ENCODE measurements at regions not wholly inside any gene's neighbourhood (a gene's known extent, or its start where the extent isn't known, plus 50 kb on each side); places are given as distances from the start of the nearest gene placed in this dataset.
A peak's percentile ranks its signal among the peaks of the same experiment; 100 is the strongest.

DNA sequence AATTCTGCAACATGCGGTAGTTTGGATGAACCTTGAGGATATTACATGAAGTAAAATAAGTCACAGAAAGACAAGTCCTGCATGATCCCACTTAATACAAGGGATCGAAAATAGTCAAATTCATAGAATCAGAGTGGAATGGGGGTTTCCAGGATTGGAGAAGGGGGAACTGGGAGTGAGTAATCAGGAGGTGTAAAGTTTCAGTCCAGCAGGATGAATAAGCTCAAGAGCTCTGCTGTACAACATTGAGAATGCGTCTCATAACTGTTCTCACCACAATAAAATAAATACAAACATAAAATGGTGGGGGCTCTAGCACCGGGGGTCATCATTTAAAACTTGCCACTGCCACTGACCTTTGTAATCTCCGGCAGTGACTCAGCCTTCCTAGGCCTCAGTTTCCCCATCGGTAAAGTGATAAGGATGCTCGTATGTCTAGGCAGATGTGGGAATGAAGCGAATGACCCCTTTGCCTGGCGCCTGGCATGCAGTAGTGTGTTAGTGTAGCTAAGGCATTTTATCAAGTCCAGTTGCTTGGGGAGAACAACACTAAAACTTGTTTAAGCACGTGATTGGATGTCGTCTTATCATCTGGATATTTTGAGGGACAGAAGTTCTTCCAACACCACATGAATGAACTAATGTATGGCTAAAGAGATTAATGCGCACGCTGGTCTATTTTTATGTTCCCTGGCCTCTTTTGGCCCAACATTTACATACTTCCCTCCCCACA, 421.1 kb downstream of the QKI start:
- no peak for DNase-seq (ENCODE audit: low spot score)

DNA sequence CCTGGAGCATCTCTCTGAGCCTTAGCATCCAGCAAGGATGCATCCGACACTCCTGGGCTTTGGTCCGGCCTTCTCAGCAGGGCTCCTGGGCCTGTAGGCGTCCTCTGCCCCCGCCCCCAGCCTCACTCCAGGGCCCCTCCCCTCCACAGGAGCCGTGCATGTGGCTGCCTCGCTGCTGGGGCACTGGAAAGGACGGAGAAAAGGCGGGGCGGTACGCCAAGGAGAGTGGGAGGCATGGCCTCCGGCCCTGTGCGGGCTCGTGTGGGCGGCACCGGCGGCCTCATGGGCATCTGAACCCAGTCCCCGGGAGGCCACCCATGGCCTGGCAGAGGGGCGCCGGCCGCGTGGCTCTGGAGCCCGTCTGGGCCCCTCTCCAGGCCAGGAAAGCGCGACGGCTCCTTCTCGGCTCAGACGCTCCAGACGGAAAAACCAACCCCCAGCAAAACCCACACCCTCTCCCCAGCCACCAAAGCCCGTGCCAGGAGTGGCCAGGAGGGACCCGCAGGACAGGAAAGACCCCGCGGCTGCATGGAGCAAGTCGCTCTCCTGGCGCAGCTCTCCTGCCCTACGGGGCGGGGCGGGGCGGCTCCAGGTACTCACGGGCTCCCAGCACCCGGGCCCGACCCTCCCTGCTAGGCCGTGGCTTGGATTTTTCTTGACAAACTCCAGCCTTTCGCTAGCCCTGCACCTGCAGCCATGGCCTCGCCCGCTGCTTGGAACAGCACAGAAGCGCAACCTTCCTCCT, 419.9 kb downstream of the QKI start:
- no peak for DNase-seq (ENCODE audit: low spot score)

DNA sequence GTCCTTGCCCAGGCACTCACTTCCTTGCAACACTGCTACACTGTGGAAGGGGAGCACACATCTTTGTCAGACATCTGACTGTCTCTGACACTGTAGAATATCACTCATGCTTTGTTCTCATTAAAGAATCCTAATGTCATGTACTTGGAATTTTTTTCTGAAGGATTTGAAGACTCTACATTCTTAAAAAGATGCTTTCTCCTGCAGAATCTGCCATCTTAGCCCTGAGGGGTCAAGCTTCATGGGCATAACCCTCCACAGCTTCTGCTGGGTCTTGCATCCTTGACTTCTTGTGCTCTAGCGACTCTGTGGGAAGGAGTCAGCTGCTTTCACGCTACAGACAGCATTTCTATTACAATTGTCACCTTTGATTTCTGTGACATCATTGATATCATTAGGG, 417.2 kb downstream of the QKI start:
- no peak for DNase-seq (ENCODE audit: low spot score)

DNA sequence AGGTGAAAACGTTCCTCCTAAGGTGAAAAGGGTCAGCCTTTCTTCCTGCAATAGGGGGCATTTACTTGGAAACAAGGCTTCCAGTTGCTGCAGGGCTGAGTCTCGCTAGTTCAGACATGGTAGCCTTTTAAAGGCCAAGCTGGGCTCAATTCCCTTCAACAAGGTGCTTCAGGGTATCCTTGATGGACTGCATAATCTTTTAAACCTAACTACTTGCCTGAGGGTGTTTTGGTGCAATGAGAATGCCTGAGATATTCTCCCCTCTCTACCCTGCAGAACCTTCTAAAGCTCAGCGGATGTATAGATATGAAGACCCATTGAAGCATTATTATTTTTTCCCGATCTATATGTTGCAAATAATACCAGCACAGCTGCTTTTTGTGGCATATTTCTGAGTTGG, 416.1 kb downstream of the QKI start:
- DNase-seq (ENCODE audit: low spot score), result no peak

DNA sequence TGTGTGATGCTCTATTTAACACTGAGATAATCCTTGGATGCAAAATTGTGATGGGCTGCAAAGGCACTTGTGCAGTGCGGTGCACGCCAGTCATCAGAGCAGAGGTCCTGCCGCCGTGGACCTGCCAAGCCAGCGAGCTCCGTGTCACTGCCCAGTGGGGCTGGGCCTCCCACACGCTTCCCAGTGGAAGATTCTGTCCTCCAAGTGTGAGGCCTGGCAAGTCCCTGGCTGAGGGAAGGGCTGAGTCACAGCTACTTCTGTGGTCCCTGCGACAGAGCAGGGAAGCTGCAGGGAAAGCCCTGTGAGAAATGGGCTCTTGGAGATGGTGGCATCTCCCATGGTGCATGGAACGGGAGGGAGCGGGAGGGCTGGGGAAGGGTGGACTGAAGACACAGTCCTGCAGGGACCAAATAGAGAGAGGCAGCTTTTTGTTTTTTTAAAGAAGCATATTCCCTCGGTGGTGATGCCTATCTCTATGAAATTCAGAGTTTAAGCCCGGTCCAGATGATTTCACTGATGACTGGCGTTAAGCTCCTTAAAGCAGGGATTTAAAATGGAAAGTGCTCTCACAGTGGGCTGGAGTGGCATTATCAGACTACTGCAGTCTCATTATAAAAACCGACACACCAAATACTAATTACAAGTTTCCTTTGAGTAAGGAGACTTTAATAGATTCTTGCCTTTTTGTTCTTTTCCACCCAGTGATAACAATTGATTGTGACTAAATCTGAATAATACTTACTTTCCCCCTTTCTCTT, 413.7 kb downstream of the QKI start:
- no peak for DNase-seq (ENCODE audit: low spot score)

DNA sequence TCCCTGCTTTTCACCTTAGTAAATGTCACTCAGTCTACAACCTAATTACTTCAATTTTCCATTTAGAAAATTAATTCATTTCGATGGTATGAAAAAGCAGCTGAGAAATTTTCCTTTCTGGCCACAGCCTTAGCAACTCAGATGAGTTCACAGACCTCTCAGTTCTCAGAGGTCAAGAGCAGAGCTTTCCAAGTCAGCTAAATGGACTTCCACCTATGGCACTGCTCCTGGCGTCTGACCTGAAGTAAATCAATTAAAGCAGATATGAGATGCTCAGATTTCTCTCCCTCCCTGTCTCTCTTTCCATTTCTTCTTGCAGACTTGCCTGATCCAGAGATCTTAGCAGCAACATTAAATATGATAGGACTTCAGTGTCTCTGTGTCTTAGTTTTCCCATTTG, 412.6 kb downstream of the QKI start:
- DNase-seq (ENCODE audit: low spot score), result no peak

DNA sequence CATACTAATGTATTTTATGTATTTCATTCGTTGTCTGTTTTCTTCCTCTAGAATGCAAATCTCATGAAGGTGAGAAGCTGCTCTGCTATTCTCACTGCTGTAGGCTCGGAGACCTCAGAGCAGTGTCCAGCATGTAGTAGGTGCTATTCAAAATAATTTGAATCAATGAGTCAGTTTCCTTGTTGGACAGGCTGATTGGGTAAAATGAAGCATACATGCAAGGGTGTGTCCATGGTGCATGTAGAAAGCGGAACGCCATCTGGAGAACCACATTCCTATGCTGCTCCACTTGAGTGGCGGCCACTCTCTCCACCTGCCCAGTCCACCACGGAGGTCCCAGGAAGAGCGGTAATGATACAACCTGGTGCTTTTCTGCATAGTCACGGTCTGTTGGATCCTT, 412.1 kb downstream of the QKI start:
- no peak for DNase-seq (ENCODE audit: low spot score)

DNA sequence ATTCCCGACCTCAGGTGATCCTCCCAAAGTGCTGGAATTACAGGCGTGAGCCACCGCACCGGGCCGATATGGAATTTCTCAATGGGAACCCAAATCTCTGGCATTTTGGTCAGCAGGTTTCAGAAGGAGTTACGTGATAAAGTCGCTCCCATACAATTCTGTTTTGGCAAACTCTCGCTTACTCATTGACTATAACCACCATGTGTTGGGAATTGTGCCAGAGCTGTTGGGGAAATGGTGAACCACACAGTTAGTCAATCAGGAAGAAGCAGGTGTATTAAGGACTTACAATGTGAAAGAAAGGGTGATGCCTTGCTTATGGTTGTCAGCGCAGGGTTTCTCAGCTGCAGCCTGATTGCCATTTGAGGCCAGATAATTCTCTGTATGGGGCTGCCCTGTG, 410.5 kb downstream of the QKI start:
- DNase-seq (ENCODE audit: low spot score), result no peak

DNA sequence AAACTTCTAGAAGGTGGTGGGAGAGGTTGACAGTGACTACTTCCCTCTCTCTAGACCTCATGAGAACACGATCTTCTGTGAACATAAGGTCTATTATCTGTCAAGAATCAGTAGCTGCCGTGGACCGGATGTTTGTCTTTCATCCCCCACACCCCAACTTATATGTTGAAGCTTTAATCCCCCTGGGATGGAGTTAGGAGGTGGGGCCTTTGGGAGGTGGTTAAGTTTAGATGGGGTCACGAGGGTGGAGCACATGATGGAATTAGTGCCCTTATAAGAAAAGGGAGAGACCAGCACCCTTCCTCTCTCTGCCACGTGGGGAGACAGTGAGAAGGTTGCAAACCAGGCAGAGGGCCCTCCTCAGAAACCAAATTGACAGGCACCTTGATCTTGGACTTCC, 409.1 kb downstream of the QKI start:
- DNase-seq (ENCODE audit: low spot score), result no peak

DNA sequence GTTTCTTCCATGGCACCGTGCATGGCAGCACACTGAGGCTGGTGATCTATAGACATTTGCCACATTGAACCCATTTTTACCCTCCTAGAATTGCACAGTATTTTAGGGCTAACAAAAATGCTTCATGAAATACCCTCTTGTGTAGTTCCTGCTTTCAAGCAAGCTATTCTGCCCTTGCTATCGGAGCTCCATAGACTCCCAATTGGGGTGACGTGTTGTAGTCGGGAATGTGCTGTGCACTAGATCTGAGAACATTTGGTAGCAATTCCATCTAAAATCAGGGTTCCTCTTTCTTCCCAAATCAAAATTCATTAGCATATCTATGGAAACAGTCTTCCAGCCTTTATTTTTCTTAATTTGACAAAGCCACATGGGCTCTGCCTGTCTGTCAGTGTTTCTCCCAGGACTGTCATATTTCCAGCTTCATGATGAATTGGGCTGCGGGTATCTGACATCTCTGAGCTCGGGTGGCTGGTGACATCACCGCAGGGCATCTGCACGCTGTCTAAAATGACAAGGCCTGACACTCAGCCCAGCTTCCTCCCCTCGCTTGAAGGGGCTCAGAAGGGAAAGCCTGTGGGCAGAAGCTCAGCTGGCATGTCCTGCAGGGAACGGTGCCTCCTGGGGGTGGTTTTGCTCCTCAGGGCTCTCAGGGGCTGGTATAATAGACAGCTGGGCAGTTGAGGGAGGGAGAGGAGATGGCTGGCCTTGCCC, 406.4 kb downstream of the QKI start:
- DNase-seq (ENCODE audit: low spot score), result no peak

DNA sequence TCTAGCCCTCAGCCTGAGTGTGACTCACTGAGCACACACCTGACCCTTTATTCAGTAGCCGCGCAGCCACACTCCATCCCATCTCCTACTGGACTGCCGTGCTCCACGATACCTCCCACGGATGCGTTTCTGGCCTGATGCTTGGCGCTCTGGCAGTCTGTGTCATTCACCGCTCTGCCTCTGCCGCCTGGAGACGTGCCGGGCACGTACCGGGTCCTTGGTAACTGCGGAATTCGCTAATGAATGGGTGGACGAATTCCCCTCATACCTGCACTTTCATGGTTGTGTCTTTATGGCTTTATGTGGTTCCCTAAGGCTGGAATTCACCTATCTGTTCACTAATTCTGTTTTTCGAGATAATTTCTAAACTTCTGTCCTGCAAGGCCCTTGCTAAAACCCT, 405.7 kb downstream of the QKI start:
- DNase-seq (ENCODE audit: low spot score), result no peak

DNA sequence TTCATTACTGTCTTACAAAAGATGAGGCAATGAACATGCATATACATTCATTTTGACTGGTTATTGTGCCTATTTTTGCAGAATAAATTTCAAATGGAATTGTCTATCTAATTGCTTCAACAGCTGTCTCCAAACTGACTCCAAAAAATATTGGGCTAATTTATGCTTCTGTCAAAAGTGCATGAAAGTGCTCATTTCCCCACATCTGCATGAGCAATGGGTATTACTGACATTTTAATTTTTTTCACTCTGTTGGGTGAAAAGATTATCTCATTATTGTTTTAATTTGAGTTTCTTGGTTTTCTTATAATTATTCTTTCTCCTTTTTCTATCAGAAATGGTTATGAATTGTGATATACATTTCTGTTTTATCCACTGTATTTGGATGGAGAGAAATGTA, 404.2 kb downstream of the QKI start:
- DNase-seq (ENCODE audit: low spot score), result no peak

DNA sequence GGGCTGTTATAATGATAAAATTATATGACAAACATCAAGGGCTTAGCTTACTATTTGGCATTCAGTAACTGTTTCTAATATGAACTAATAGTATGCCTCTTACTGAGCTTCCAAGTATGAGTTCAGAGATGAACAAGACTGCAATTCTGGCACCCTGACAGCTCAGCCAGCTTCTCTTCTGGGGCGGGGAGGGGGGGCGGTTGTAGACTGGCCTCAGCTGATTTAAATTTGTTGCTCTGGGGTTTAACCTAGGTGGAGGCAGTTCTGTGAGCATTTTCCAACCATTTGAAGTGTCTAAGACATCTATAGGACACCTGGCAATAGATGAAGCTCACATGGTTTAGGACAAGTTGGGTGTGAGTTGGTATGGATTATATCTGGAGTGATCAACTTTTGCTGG, 401.9 kb downstream of the QKI start:
- no peak for DNase-seq (ENCODE audit: low spot score)

DNA sequence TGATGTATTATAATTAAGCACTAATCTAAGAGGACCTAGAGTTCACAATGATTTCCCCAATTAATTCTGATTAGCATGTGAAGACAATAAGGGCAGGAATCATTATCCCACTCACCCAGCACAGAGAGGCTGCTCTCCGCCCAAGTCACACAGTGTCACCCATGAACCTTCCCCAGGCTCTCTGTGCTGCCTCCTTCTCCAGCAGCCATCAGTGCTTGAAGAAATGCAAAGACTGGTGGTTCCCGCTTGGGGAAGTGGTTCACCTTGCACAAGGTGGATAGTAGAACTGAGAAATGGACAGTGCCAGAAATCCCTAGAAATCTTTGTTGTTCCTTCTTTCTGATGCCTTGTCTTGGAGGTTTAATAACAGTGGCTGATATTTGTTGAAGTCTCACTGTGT, 401.3 kb downstream of the QKI start:
- DNase-seq (ENCODE audit: low spot score), result no peak

DNA sequence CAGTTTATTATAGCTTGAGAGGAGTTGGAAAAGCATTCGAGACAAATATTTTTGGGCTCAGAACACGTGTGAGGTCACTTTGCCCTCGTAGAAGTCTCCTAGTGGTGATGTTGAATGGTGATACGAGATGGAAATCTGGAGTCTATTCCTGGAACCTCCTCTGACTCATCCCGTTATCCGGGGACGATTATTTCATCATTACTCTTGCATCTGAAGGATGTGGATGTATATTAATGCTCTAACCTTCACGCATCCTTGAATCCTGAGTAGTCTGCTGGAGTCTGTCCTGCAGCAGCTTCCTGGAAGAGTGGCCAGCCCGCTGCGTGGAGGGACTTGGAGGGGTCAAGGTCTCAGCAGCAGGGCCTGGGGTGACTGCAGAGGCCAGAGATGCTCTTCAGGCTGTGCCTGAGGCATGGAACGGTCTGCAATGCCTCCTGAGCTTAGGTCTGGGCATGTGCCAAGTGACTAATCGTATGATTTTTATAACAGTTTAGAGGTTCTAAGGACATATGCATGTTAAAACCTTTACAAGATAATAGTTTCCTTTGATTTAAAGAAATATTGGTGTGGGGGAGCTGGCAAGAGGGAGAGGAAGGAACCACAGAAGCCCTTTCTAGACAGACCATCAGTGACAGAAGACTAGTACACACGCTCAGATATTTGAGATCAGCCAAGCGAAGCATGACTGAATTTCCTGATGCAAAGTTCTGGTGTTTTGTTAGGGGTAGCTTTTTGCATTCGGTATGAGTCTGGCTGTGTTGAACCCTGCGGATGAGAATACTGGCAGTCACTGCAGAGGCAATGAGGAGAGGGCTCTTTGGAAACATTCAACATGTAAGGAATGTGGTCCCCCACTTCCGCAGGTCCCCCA, 400.2 kb downstream of the QKI start:
- DNase-seq (ENCODE audit: low spot score), result peak; percentile 4

DNA sequence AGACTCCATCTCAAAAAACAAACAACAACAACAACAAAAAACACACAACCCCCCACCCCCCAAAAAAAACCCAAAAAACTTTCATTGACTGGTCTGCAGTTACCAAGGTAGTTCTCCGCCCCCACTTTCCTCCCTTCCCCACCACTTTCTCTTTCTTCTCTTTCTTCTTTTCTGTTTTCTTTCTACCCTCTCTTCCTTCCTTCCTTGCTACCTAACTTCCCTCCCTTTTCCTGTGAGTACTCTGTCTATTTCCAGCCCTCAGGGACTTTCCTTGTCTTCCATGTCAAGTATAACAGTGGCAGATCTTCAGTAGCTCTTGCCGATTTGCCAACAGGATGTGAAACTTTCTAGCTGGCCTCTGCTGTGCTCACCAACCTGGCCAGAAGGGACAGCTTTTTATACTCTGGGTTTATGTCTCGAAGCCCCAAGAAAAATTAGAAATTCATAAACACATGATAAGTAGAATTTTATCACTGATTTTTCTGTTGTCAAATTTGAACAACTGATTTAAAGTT, 399.5 kb downstream of the QKI start:
- no peak for DNase-seq (ENCODE audit: low spot score)

DNA sequence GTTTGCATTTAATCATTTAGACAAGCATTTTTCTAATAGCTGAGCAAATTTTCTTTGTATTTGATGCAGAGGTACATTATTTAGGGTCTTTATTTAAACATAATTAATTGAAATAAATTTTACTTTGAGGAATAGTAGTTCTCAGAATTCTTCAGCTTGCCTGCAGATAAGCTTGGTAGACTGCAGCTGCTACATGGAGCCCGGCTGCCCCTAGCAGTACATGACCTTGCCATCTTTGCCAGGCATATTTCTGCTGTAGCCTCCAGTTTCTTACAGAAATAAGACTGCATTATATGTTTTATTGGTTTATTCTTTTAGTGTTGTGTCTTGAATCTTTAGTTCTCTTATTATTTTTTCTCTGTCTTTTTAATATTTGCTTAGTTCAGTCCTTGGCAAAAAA, 396.8 kb downstream of the QKI start:
- no peak for DNase-seq (ENCODE audit: low spot score)

DNA sequence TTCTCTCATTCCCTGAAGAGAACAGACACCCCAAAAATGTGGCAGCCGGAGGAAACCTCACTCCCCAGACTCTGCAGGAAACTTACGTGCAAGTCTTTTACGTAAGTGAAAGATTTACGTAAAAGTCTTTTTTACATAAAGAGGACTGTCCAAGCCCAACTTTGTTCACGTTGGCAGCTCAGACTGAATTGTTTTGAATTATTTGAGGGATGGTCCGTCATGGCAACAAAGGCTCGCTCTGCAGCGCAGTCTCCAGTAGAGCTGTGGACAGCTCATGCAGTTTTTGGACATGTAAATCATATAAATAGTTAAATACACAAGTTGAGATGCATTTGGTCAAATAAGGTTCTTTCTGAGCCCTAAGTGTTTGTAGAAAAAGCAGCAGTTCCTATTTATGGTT, 394.8 kb downstream of the QKI start:
- no peak for DNase-seq (ENCODE audit: low spot score)

DNA sequence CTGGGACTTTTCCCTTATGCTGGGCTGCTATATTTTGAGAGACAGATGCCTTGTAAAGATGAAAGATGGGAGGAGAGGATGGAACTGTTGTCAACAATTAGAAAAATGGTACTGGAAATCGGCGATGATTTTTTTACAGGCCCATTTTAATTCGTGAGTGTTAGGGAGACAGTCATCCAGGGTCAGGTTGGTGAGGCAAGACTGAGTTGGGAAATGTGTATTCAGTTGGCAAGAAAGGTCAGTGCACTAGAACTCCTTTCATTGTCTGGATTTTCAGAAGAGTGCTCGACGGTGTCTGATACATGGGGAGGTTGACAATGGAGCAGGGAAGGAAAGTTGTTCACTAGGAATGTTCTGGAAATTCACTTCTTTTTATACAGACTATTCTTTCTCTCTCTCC, 394.4 kb downstream of the QKI start:
- DNase-seq (ENCODE audit: low spot score), result no peak

DNA sequence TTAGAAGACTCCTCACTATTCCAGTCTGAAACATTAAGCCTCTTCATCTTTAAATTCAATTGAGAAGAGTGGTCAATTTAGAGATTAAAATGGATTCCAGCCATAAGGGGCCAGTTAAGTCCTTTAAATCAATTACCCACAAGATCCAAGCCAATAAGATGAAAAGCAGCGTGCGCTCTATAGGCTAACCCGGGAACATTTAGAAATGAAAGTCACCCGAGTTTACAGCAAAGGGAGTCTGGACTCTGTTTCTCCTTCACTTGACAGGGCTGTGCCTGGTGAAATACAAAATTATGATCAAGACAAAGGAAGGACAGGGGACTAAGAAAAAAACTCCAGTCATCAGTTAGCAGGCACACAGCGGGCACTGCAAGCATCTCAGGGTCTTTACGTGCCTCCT, 393.7 kb downstream of the QKI start:
- no peak for DNase-seq (ENCODE audit: low spot score)

DNA sequence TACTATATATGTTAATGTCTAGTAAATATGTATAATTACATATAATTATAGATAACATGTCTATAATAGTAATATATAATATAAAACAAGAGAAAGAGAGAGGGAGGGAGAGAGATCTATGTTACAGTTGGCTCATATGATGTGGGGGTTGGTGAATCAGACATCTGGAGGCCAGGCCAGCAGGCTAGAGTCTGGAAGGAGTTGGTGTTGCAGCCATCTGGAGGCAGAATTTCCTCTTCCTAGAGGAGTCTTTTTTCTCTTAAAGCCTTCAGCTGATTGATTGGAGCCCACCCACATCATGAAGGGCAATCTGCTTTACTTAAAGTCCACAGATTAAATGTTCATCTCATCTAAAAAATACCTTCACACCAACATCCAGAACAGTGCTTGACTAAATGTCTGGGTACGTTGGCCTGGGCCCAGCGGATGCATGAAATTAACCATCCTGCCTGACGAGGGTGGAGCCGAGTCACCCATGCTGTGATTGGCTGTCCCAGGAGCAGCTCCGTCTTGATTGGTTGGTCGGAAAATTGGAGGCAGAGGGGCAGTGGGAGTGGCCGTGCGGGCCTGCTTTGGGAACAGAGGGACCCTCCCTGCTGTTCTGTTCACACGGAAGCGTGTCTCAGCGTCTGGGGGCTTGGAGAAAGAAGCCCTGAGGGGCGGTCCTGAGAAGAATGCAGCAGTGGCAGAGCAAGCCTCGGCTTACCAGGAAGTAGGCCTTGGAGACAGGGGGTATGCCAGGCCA, 392.4 kb downstream of the QKI start:
- no peak for DNase-seq (ENCODE audit: low spot score)

All from RKO (cell line).